ENCODE measurements at regions not wholly inside any gene's neighbourhood (a gene's known extent, or its start where the extent isn't known, plus 50 kb on each side); places are given as distances from the start of the nearest gene placed in this dataset.
"Not testable (repeated sequence)": the region's sequence is repeated elsewhere in the genome, so short reads cannot be mapped to it uniquely, and the experiment has no call there.

DNA sequence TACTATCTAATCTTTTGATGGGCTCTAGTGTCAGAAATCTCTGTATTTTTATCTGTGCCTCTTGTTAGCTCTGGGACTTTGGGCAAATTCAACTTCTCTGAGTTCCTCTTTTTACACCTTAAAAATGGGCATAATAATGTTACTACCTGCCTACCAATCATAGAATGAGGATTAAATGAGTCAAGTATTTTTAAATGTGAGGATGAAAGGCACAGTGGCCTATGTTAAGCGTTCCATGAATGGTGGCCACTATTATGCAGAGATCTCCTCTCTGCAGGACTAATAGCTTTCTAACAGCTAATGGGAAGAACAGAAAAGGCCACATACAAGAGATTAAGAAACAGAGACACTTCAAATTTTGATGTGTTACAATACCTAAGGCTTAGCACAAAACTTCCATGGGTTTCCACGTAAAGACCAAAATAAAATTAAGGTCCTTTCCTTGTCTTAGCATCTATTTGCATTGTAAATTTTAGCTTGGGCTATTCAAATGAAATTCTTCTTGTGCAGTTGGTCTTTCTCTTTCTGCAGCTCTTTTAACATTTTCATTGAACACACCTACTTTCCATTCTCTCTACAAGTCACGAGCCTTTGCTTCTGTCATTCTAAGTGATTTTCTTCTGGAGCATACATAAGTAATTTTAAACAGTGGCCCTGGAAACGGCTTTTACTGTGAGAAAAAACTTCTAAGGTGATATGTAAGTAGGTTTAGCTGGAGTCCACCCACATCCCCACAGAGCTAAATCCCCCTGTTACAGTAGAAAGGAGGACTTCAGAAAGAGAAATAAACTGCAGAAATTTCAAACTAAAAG, 117.9 kb upstream of the MED14 start:
- DNase-seq, result no peak

DNA sequence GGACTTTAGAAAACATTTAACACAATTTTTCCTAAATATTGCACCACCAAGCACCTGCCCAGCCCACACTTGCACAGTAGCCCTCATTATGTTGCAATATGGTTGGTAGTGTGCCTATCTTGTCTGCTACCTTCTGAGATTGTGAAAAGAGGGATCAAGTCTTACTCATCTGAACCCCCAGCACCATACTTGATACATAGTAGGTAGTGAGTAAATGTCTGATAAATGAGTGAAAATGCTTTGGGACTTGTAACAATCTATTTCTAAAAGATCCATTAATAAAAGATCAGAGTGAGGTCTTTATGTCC, 118.4 kb upstream of the MED14 start:
- no peak for DNase-seq

DNA sequence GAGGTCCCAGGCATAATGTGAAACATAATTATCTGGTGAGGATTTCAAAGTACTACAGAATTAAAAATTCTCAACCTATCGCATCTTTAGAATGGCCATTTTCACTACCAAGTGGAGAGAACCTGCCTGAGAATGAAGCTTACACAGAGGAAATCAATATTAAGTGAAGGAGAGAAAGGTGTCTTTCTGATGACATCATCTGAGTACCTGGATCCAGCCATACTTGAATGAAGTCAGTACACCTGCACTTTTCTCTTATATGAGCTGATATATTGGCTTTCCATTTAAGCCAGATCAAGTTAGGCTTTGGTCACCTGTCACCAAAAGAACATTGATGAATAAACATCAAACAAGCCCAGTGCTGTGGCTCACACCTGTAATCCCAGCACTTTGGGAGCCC, 118.9 kb upstream of the MED14 start:
- no peak for DNase-seq

DNA sequence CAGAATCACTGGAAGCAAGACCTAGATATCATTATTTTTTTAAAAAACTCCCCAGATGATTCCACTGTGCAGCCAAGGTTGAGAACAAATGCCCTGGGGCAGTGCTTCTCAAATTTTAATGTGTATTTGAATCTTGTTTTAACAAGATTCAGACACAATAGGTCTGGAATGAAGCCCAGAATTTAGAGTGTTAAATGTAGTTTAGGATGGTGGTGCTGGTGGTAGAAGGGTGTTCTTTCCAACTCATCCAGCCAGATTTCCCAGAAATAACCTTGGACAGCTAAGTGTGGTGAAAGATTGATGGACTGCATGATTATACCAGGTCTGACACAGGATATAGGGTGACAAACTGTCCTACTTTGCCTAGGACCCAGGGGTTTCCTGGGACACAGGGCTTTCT, 120.1 kb upstream of the MED14 start:
- no peak for DNase-seq

DNA sequence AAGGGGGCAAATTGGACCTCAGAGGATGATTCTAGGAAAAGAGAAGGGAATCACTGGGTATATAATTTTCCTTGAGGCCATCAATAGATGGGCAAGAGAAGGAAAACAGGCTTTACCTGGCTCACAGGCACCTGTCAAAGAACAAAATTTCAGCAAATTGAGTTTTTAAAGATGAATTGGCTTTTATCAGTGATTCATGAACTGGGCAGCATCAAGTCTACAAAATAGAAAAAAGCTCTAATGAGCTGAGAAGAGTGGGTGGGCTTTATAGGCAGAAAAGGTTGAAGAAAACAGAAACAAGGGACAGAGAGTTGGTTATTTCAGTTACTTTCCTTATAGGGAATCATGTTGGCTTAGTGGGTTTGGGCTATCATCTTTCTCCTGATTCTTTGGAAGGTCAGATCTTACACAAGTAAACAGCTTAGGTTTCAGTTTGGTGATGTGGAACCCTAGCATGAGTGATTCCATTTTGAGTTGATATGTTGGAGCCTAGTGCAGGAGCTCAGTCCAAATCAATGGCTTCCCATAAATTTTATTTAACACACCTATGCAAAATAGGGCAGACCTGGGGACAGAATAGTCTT, 120.7 kb upstream of the MED14 start:
- DNase-seq, result no peak

DNA sequence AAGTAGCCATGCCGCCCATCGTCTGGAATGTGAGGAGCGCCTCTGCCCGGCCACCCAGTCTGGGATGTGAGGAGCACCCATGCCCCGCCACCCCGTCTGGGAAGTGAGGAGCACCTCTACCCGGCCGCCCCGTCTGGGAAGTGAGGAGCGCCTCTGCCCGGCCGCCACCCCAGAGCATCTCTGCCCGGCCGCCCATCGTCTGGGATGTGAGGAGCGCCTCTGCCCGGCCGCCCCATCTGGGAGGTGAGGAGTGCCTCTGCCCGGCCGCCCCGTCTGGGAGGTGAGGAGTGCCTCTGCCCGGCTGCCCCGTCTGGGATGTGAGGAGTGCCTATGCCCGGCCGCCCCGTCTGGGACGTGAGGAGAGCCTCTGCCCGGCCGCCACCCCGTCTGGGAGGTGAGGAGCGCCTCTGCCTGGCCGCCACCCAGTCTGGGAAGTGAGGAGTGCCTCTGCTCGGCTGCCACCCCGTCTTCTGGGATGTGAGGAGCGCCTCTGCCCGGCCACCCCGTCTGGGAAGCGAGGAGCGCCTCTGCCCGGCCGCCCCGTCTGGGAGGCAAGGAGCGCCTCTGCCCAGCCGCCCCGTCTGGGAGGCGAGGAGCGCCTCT, 126.7 kb upstream of the MED14 start:
- DNase-seq, result not testable (repeated sequence)

DNA sequence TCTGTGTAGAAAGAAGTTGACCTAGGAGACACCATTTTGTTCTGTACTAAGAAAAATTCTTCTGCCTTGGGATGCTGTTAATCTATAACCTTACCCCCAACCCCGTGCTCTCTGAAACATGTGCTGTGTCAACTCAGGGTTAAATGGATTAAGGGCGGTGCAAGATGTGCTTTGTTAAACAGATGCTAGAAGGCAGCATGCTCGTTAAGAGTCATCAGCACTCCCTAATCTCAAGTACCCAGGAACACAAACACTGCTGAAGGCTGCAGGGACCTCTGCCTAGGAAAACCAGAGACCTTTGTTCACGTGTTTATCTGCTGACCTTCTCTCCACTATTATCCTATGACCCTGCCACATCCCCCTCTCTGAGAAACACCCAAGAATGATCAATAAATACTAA, 127.9 kb upstream of the MED14 start:
- not testable (repeated sequence) for DNase-seq

DNA sequence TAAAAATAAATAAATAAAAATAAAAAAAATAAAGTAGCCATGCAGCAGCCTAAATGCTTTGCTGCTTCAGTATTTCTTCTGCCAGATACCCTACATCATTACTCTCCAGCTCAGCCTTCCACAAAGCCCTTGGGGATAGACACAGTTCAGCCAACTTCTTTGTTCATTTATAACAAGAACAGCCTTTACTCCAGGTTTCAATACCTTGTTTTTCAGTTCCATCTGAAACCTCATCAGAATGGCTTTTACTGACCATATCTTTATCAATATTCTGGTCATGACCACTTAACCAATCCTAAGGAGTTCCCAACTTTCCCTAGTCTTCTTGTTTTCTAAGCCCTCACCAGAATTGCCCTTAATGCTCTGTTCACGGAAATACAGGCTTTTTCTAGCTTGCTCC, 128.3 kb upstream of the MED14 start:
- DNase-seq, result no peak

DNA sequence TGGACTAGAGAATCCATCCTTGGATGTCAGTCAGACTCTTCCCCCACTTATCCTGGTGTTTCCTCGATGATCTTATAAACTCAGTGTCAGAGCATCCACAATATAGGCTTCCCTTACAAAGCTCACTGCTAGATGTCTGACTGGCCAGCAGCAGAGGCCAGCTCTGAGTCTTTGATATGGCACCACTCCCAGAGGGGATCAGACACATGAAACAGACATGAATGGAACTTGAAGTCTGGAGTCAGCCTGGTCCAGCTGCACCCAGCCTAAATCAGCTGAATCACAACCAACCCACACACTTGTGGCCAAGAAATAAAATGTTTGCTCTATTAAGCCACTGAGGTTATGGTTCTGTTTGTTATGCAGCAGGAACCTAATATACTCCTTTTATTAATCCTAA, 129.6 kb upstream of the MED14 start:
- DNase-seq, result no peak

DNA sequence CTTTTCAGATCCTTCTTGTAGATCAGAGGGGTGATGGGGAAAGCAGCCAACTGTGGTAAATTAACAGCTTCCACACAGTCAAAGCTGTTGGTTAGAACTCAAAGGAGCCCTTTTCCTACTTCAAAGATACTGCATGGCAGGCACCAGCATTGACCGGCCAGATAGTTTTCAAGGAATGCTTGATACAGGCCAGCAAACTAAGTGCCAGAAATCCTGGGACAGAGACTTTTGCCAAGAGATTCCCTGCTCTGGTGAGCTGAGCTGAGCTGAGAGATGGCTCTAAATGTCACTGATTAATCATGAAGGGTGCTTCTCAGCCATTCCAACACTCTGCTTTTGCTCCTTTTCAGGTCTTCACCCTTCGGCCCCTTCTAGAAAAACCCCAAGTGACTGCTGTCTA, 131.6 kb upstream of the MED14 start:
- DNase-seq, result peak; percentile 7

DNA sequence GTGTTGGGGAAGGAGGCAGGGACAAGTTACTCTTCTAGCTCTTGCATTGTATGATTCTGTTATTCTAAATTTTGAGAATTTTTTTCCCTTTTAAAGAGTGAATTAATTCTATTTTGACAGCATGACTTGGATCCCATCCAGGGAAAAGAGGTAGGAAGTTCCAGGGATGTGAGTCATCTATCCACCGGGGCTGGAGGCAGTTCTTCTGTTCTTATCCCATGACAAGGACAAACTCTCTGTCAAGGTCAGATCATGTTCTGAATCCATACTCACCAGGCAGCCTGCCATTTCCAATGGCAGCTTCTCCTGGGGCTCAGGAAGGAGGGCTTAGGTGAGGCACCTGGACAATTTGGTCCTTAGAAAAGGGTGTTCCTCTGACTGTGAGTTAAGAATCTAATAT, 132.0 kb upstream of the MED14 start:
- peak; percentile 73 for DNase-seq

DNA sequence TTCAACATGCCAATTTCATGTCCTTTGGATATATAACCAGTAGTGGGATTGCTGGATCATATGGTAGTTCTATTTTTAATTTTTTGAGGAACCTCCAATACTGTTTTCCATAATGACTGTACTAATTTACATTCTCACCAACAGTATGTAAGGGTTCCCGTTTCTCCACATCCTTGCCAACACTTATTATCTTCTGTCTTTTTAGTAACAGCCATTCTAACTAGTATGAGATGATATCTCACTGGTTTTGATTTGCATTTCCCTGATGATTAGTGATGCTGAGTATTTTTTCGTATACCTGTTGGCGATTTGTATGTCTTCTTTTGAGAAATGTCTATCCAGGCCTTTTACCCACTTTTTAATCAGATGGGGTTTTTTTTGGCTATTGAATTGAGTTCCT, 133.5 kb upstream of the MED14 start:
- no peak for DNase-seq

DNA sequence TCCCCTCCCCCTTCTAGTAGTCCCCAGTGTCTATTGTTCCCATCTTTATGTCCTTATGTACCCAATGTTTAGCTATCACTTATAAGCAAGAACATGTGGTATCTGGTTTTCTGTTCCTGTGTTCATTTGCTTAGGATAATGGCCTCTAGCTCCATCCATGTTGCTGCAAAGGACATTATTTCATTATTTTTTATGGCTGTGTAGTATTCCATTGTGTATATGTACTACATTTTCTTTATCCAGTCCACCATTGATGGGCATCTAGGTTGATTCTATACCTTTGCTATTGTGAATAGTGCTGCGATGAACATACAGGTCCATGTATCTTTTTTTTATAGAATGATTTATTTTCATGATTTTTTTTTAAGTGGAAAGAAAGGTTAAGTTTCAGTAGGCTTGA, 135.6 kb upstream of the MED14 start:
- DNase-seq, result not testable (repeated sequence)

DNA sequence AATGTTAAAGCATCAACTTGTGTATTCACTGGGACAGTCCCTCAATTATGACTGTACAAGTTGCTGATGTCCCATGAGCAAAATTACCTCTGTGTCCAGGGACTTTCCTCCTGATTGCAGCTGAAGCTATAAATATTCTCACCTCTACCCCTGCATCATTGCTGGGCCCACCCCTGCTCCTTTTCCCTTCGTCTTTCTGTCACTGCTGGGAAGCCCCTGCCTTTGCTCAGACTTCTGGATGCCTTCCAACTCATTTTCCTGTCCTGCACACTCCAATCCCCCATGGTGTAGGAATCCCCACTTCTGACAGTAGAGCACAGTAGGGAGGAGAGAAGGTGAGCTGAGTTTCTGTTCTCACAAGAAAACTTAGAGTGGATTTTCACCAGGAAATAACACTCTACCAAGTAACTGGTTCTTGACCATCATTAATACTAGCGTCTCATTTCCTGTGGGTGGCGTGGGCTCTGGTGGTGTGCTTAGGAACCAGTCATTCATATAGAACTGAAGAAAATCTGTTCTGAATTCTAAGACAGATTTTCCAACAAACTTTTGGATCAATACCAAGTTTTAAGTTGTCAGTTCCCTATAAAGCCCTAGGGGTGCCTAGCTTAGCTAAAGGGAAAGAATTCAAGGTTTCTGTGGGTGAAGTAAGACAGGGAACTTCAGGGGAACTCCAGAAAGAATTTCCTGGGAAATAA, 136.2 kb upstream of the MED14 start:
- no peak for DNase-seq

DNA sequence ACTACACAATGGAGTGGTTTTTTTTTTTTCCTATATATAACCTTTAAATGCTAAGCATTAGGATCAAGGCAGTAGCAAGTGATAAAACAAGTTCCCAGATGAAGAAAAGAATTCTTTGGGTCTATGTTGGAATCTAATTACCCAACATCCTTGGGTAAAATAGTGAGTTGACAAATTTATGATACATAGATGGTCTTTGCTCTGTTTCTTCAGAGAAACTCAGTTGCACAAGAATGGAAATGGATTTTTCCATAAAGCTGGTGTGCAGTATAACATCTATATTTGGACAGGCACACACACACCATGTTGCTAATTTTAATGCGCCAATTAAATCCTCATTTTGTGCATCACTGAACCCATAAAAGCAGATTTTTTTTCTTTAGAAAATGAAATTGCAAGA, 137.0 kb upstream of the MED14 start:
- DNase-seq, result no peak

DNA sequence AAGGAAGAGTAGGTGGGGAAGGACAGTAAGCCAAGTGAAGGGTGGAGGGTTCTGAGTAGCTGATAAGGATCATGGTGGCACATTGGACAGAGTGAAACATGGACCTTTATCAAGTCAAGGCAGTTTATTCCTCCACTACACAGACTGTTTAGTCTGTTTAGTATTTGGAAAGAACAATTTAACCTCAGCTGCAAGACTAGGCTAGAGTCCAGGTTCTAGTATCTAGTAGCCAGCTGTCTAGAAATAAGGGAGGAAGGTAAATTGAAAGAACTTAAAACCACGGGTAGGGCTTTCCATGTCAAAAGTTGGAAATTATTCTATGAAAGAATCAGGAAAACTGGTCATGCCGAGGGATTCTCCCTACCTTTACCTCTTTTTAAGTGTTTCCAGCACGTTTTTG, 140.1 kb upstream of the MED14 start:
- DNase-seq, result no peak

DNA sequence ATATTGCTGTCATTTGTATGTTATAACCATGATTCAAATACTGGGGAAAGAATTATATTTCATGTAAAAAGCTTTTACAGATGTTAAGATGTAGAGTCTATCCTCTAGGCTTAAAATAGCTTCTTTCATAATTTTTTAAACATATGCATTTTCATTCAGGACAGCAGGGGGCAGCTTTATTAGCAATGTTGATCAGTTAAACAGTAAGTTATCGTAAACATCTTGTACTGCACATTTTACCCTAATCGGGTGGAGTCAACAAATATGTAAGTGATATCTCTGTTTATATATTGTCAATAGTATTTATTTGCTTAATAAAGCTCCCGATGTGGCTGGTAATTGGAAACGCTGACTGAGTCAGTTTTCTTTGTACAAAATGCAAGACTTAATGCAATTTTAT, 142.5 kb upstream of the MED14 start:
- no peak for DNase-seq

DNA sequence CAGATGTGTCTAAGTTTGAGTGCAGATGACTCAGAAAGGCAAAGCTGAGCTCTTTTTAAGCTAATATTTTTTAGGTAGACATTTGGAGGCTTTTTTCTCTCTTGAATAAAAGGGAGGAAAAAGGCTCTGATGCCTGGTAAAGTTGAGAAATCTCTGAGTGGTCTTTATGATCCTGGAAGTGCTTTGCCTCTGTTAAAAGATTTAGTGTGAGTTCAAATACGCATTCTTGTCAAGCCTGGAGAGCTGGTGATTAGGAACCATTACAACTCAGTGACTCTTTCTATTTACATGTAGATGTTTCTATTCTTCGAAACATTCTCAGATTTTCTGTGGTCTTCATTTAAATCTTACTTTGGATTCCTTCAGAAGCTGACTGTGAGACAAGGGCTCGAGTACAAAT, 143.4 kb upstream of the MED14 start:
- no peak for DNase-seq

DNA sequence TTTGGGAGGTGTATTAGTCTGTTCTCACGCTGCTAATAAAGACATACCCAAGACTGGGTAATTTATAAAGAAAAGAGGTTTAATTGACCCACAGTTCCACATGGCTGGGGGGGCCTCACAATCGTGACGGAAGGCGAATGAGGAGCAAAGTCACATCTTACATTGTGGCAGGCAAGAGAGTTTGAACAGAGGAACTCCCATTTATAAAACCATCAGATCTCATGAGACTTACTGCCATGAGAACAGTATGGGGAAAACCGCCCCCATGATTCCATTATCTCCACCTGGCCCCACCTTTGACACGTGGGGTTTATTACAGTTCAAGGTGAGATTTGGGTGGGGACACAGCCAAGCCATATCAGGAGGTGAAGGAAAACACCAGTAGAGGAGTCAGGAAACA, 143.8 kb upstream of the MED14 start:
- not testable (repeated sequence) for DNase-seq

DNA sequence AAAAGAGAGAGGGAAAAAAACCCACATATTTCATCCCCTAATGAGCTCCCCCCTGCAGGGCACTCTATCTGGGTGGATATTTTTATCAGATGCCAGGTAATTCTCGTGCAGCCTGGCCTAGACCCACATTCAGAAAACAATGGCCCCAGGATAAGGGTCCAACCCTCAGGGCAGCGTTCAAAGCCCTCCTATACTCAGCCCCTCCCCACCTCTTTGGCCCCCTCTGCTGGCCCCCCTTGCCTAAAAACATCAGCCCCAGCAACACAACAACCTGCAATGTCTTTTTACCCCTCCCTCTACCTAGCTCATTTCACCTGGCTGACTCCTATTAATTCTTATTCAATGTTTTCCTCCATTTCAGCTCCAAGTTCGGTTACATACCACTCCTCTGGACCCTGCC, 145.4 kb upstream of the MED14 start:
- no peak for DNase-seq

DNA sequence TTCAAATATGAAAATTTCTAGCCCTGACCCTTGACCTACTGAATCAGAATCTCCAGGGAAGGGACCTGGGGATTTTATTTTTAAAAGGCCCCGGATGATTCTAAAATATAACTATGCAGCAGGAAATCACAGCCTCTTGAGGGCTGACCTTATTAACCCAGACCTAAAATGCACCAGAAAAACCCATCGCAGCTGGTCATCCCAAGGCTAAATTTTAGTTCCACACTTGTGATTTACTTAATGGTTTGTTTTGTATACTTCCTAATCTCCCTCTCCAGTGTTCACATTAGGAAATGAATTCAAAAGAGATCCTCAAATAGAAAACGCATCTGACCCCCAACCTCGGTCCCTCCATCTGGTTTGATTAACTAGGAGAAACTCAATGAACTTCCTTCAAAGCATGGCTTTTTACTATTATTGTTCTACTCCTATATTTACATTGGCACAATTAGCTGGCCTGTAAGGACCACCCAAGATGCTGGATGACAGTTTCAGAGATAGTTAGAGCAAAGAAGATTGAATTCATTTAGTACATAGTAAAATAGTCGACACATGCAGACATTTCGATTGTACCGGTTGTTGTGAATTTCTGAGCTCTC, 147.8 kb upstream of the MED14 start:
- no peak for DNase-seq

DNA sequence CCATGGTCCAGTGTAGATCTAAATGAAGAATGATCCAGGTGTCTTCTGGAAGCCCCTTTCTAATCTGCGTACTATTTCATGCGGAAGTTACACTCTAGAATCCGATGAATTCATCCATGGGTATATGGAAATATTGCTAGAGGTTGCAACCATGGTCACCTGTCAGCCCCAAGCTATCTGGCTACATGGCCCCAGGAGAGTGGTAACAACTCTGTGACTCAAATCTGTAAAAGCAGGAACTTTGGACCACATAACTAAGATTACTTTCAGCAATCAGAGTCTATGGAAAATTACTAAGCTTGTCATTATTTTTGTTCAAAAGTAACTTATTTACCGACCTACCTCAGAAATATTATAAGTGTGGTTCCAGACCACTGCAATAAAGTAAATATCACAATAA, 150.6 kb upstream of the MED14 start:
- DNase-seq, result no peak

DNA sequence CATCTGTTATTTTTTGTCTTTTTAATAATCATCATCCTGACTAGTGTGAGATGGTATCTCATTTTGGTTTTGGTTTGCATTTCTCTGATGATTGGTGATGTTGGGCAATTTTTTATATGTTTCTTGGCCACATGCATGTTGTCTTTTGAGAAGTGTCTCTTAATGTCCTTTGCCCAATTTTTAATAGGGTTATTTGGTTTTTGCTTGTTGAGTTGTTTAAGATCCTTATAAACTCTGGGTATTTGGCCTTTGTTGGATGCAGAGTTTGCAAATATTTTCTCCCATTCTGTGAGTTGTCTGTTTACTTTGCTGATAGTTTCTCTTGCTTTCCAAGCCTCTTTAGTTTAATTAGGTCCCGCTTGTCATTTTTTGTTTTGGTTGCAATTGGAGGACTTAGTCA, 152.1 kb upstream of the MED14 start:
- DNase-seq, result no peak

DNA sequence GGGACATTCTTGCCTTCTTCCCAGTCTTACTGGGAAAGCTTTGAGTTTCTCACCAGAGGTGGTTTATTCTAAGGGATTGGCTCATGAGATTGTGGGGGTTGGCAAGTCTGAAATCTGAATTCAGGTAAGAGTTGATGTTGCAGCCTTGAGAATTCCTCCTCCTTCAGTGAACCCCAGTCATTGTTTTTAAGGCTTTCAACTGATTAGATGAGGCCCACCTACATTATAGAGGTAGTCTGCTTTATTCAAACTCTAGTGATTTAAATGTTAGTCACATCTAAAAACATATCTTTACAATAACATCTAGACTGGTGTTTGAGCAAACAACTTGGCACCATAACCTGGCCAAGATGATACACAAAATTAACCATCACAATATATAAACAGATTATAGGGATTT, 156.5 kb upstream of the MED14 start:
- DNase-seq, result no peak
